ENCODE measurements at regions not wholly inside any gene's neighbourhood (a gene's known extent, or its start where the extent isn't known, plus 50 kb on each side); places are given as distances from the start of the nearest gene placed in this dataset.
"Not testable (repeated sequence)": the region's sequence is repeated elsewhere in the genome, so short reads cannot be mapped to it uniquely, and the experiment has no call there.

- not testable (repeated sequence) for H3K4ac ChIP-seq (ENCODE audit: low read depth in 1 of 2, low read length in 2 of 2); H3K23ac ChIP-seq (ENCODE audit: low read length in 2 of 2); H2BK120ac ChIP-seq (ENCODE audit: low read depth, low read length); H2BK15ac ChIP-seq (ENCODE audit: low read depth, poor library complexity, severe bottlenecking); H3K14ac ChIP-seq (ENCODE audit: low read length in 2 of 2); H3K9ac ChIP-seq (ENCODE audit: low read length); H2AK5ac ChIP-seq (ENCODE audit: low read length, severe bottlenecking); H3K27me3 ChIP-seq (ENCODE audit: control insufficient read depth in 1 of 2, insufficient read depth in 1 of 2, low read length in 2 of 2); H3K27ac ChIP-seq (ENCODE audit: low read length, poor library complexity, severe bottlenecking); DNase-seq; H2BK12ac ChIP-seq (ENCODE audit: low read length in 2 of 2); H3K79me1 ChIP-seq (replicated peaks; ENCODE audit: low read length, poor library complexity, severe bottlenecking); H3K36me3 ChIP-seq (ENCODE audit: control insufficient read depth in 1 of 2, insufficient read depth in 2 of 2, low read depth in 1 of 2, low read length in 2 of 2); H3K4me1 ChIP-seq (ENCODE audit: control insufficient read depth, insufficient read depth, low read depth, low read length); H2AFZ ChIP-seq (ENCODE audit: low read depth, low read length); H3K18ac ChIP-seq (ENCODE audit: low read depth in 1 of 2, low read length in 2 of 2); H2BK5ac ChIP-seq (ENCODE audit: low read depth, low read length, poor library complexity, severe bottlenecking); H4K8ac ChIP-seq (ENCODE audit: low read length); H4K91ac ChIP-seq (ENCODE audit: low read length); H3K4me3 ChIP-seq (ENCODE audit: insufficient read depth in 1 of 2, low read depth in 1 of 2, low read length in 2 of 2); H3K4me2 ChIP-seq (ENCODE audit: low read length, poor library complexity, severe bottlenecking); H3K9me3 ChIP-seq (ENCODE audit: control insufficient read depth, low read length)
- WGBS: 63% methylated on average over 1 of the region's 3 CpGs
Measured at GRCh38 chrX:21228974-21229373, 145.2 kb upstream of the CNKSR2 start.

DNA sequence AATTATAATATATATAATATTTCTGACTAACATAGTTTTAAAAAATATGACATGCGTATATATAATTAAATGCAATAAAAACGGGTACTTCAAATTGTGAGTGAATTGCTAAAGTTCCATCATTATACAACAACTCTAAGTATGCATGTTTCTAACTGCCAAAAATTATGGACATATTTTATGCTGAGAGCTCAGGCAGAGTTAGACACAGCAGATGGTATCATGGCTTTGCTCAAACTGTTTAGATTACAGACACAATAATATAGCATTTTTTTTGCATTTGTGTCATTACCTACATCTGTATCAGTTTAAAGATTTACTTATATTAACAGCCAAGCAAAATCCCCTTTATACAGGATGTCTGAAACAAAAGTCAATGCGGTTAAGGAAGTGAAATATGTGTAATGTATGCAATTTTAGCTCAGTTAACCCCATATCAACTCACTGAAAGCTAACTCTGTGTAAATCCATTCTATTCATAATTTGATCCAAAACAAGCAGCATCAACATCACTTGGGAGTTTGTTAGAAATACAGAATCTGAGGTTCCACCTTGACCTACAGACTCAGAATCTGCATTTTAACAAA lies 119.1 kb upstream of the CNKSR2 start:
- Histone ChIP-seq H4K8ac (ENCODE audit: low read length) (no peak overlapping the region), H3K27ac (ENCODE audit: low read length, poor library complexity, severe bottlenecking) (no peak overlapping the region), H2BK120ac (ENCODE audit: low read depth, low read length) (no peak overlapping the region), H3K9ac (ENCODE audit: low read length) (no peak overlapping the region), H3K36me3 (ENCODE audit: control insufficient read depth in 1 of 2, insufficient read depth in 2 of 2, low read depth in 1 of 2, low read length in 2 of 2) (no peaks in the 10 kb centered on the region), H3K18ac (ENCODE audit: low read depth in 1 of 2, low read length in 2 of 2) (no peak overlapping the region), H3K4me3 (ENCODE audit: insufficient read depth in 1 of 2, low read depth in 1 of 2, low read length in 2 of 2) (no peak overlapping the region), H3K23ac (ENCODE audit: low read length in 2 of 2) (no peak overlapping the region), H3K9me3 (ENCODE audit: control insufficient read depth, low read length) (no peaks in the 10 kb centered on the region), H2AFZ (ENCODE audit: low read depth, low read length) (no peak overlapping the region), H4K91ac (ENCODE audit: low read length) (no peak overlapping the region), H2AK5ac (ENCODE audit: low read length, severe bottlenecking) (no peak overlapping the region), H2BK12ac (ENCODE audit: low read length in 2 of 2) (no peak overlapping the region), H3K79me1 (replicated peaks; ENCODE audit: low read length, poor library complexity, severe bottlenecking) (no peaks in the 10 kb centered on the region), H3K4me1 (ENCODE audit: control insufficient read depth, insufficient read depth, low read depth, low read length) (no peaks in the 10 kb centered on the region), H3K4ac (ENCODE audit: low read depth in 1 of 2, low read length in 2 of 2) (no peak overlapping the region), H3K27me3 (ENCODE audit: control insufficient read depth in 1 of 2, insufficient read depth in 1 of 2, low read length in 2 of 2) (no peaks in the 10 kb centered on the region), H2BK15ac (ENCODE audit: low read depth, poor library complexity, severe bottlenecking) (no peak overlapping the region), H3K14ac (ENCODE audit: low read length in 2 of 2) (no peak overlapping the region), H3K4me2 (ENCODE audit: low read length, poor library complexity, severe bottlenecking) (no peak overlapping the region), H2BK5ac (ENCODE audit: low read depth, low read length, poor library complexity, severe bottlenecking) (no peak overlapping the region)
- no peak for DNase-seq
- no CpG with 5 or more reads among the region's 3 CpGs for WGBS

- Histone ChIP-seq H3K14ac (ENCODE audit: low read length in 2 of 2) (no peak overlapping the region), H3K9me3 (ENCODE audit: control insufficient read depth, low read length) (peaks cover 41% of the 10 kb centered on the region), H3K79me1 (replicated peaks; ENCODE audit: low read length, poor library complexity, severe bottlenecking) (no peaks in the 10 kb centered on the region), H2AFZ (ENCODE audit: low read depth, low read length) (no peak overlapping the region), H2BK120ac (ENCODE audit: low read depth, low read length) (no peak overlapping the region), H3K4me1 (ENCODE audit: control insufficient read depth, insufficient read depth, low read depth, low read length) (no peaks in the 10 kb centered on the region), H3K9ac (ENCODE audit: low read length) (no peak overlapping the region), H3K18ac (ENCODE audit: low read depth in 1 of 2, low read length in 2 of 2) (no peak overlapping the region), H4K8ac (ENCODE audit: low read length) (no peak overlapping the region), H2AK5ac (ENCODE audit: low read length, severe bottlenecking) (no peak overlapping the region), H2BK12ac (ENCODE audit: low read length in 2 of 2) (no peak overlapping the region), H2BK15ac (ENCODE audit: low read depth, poor library complexity, severe bottlenecking) (no peak overlapping the region), H3K4ac (ENCODE audit: low read depth in 1 of 2, low read length in 2 of 2) (no peak overlapping the region), H3K4me2 (ENCODE audit: low read length, poor library complexity, severe bottlenecking) (no peak overlapping the region), H3K27me3 (ENCODE audit: control insufficient read depth in 1 of 2, insufficient read depth in 1 of 2, low read length in 2 of 2) (no peaks in the 10 kb centered on the region), H3K27ac (ENCODE audit: low read length, poor library complexity, severe bottlenecking) (no peak overlapping the region), H4K91ac (ENCODE audit: low read length) (no peak overlapping the region), H3K36me3 (ENCODE audit: control insufficient read depth in 1 of 2, insufficient read depth in 2 of 2, low read depth in 1 of 2, low read length in 2 of 2) (no peaks in the 10 kb centered on the region), H2BK5ac (ENCODE audit: low read depth, low read length, poor library complexity, severe bottlenecking) (no peak overlapping the region), H3K23ac (ENCODE audit: low read length in 2 of 2) (no peak overlapping the region), H3K4me3 (ENCODE audit: insufficient read depth in 1 of 2, low read depth in 1 of 2, low read length in 2 of 2) (no peak overlapping the region)
- no peak for DNase-seq
- no CpG with 5 or more reads among the region's 1 CpG for WGBS
Measured at GRCh38 chrX:21266949-21267348, 107.3 kb upstream of the CNKSR2 start.

- Histone ChIP-seq H3K27ac (ENCODE audit: low read length, poor library complexity, severe bottlenecking) (no peak overlapping the region), H2AFZ (ENCODE audit: low read depth, low read length) (no peak overlapping the region), H4K91ac (ENCODE audit: low read length) (no peak overlapping the region), H3K4me1 (ENCODE audit: control insufficient read depth, insufficient read depth, low read depth, low read length) (no peaks in the 10 kb centered on the region), H2BK120ac (ENCODE audit: low read depth, low read length) (no peak overlapping the region), H2BK12ac (ENCODE audit: low read length in 2 of 2) (no peak overlapping the region), H2BK5ac (ENCODE audit: low read depth, low read length, poor library complexity, severe bottlenecking) (no peak overlapping the region), H3K36me3 (ENCODE audit: control insufficient read depth in 1 of 2, insufficient read depth in 2 of 2, low read depth in 1 of 2, low read length in 2 of 2) (no peaks in the 10 kb centered on the region), H3K18ac (ENCODE audit: low read depth in 1 of 2, low read length in 2 of 2) (no peak overlapping the region), H2AK5ac (ENCODE audit: low read length, severe bottlenecking) (no peak overlapping the region), H3K9me3 (ENCODE audit: control insufficient read depth, low read length) (peaks cover 18% of the 10 kb centered on the region), H3K4me2 (ENCODE audit: low read length, poor library complexity, severe bottlenecking) (no peak overlapping the region), H4K8ac (ENCODE audit: low read length) (no peak overlapping the region), H3K23ac (ENCODE audit: low read length in 2 of 2) (no peak overlapping the region), H3K14ac (ENCODE audit: low read length in 2 of 2) (no peak overlapping the region), H3K4me3 (ENCODE audit: insufficient read depth in 1 of 2, low read depth in 1 of 2, low read length in 2 of 2) (no peak overlapping the region), H3K79me1 (replicated peaks; ENCODE audit: low read length, poor library complexity, severe bottlenecking) (no peaks in the 10 kb centered on the region), H3K4ac (ENCODE audit: low read depth in 1 of 2, low read length in 2 of 2) (no peak overlapping the region), H3K9ac (ENCODE audit: low read length) (no peak overlapping the region), H3K27me3 (ENCODE audit: control insufficient read depth in 1 of 2, insufficient read depth in 1 of 2, low read length in 2 of 2) (no peaks in the 10 kb centered on the region), H2BK15ac (ENCODE audit: low read depth, poor library complexity, severe bottlenecking) (no peak overlapping the region)
- 82% methylated on average over 8 of the region's 8 CpGs for WGBS
- DNase-seq: no peak
Measured at GRCh38 chrX:21276736-21277433, 97.3 kb upstream of the CNKSR2 start.
